GM18519 (cell line): ENCODE measurements at regions not wholly inside any gene's neighbourhood (a gene's known extent, or its start where the extent isn't known, plus 50 kb on each side); places are given as distances from the start of the nearest gene placed in this dataset.
A peak's percentile ranks its signal among the peaks of the same experiment; 100 is the strongest.

ENCODE experiments used
- ATAC-seq: cut with Tn5 transposase; IDR thresholded peaks from one replicate; pipeline ENCODE4 v1.9.1; 2021; ENCODE audit warnings: mild to moderate bottlenecking, moderate library complexity; ENCODE audit not compliant: unreplicated experiment, low FRiP score

GRCh38 chr4:156265407-156265806 lies 311.7 kb upstream of the CTSO start:
- no peak for ATAC-seq

GRCh38 chr4:156261230-156261629 lies 307.6 kb upstream of the CTSO start:
- no peak for ATAC-seq

DNA sequence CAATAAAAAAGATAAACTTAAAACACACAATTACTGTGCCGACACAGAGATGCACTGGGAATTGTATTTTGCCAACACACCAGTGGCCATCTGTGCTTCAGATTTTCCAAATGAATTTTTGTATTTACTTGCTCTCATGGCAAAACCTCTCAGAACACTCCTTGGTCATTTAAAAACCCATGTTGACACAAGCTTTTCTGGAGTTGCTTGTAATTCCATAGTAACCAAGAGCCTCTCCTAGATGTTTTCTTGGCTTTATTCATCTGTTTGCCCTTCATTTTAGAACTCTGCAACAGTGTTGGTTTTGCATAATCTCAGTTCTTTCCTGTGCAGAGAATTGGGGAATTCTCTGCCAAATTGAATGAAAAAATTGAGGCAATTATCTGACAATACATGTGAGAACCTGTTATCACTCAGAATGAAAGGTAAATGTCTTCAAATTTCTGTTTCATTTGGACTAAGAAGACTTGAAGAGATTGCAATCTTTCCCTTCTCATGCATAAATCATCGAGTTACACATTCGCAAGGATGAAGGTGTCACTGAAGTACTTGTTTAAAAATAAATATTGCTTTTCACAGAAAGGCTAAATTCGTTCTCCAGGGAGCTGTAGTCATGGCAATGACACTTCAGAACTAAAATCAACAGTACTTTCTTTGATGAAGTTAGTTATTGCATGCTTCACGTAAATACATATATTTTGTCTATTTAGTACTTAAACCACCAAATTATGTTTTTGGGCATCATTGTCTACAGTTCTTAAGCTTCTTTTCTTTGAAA lies 301.8 kb upstream of the CTSO start:
- no peak for ATAC-seq

DNA sequence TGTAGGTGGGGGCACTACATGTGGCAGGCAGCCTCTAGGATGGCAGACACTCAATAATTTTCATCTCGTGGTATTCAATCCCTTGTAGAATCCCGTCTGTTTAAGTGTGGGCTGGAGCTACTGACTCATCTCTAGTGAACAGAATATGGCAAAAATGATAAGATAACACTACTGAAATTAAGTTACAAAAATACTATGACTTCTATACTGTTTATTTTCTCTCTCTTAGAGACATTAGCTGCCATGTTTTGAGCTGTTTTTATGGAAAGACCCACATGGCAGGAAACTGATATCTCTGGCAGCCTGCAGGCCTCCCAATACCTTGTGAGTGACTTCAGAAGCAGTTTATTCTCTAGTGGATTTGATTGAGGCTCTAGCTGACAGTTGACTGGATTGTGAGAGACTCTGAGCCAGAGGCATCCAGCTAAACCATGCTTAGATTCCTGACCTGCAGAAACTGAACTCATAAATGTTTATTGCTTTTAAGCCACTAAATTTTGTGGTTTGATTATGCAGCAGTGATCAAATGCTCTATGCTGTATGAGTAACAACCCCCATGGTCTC lies 298.8 kb upstream of the CTSO start:
- no peak for ATAC-seq

DNA sequence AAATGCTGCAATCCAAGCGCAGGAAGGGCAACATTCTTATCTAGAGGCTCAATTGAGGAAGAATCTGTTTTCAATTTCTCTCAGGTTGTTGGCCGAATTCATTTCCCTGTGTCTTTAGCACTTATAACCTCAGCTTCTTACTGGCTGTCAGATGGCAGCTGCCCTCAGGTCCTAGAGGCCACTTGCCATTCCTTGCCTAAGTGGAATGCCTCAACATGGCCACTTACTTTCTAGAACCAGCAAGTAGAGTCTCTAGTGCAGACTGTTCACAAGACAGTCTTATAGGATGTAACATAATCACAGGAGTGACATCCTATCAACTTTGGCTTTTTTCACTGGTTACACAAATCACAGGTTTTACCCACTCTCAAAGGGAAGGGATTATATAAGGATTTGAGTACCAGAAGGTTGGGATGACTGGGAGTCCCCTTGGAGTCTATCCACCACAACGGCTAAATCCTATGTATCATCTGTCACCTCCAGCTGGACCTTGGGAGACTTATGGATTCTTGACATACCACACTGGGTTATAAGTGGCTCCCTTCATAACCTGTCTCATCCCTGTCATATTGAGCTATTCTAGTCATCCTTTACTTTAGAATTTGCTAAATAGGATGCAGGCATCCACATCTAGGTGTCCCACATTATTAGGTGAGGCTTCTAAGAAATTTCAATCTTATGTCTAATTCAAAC lies 297.9 kb upstream of the CTSO start:
- no peak for ATAC-seq

- no peak for ATAC-seq
Measured at GRCh38 chr4:156248917-156249316, 295.3 kb upstream of the CTSO start.

DNA sequence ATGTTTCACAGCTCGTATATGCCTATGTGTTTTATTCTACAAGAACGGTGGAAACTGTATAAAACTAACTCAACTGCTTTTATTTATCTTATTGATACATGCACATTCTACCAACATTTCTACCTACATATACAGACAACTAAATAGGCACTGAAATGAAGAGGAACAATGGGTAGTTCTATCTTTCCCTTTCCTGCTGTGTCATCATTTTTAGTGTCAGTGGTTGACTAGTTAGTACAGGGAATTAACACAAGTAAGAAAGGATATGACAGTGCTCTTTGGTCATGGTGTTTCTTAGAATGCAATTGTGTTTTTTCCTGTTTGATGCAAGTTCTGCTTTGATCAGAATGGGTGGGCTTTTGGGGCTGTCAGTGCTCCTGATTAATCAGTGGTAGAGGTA lies 293.8 kb upstream of the CTSO start:
- no peak for ATAC-seq

DNA sequence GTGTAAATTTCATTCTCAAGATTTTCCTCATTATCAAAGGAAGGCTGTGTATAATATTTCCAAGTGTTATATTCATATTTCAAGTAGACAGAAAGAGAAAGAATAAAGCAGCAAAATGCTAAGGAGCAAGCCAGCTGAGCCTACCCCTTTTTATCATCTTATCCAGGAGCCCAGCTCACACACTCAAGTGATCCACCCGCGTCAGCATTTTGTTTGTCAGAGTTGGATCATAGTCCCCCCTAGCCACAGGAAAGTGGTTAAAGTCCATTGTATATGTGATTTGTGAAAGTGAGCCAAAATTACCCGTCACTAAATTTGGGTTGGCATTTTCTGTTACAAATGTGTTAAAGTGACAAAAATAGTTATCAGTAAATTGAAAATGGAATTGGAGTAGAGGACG lies 289.3 kb upstream of the CTSO start:
- ATAC-seq: no peak

GRCh38 chr4:156242390-156242789 lies 288.7 kb upstream of the CTSO start:
- ATAC-seq: no peak

- ATAC-seq: no peak
Measured at GRCh38 chr4:156241896-156242295, 288.2 kb upstream of the CTSO start.

- no peak for ATAC-seq
Measured at GRCh38 chr4:156238171-156238570, 284.5 kb upstream of the CTSO start.

GRCh38 chr4:156237231-156237630 lies 283.6 kb upstream of the CTSO start:
- no peak for ATAC-seq

- no peak for ATAC-seq
Measured at GRCh38 chr4:156230176-156230575, 276.5 kb upstream of the CTSO start.

GRCh38 chr4:156228676-156229075 lies 275.0 kb upstream of the CTSO start:
- ATAC-seq: no peak

DNA sequence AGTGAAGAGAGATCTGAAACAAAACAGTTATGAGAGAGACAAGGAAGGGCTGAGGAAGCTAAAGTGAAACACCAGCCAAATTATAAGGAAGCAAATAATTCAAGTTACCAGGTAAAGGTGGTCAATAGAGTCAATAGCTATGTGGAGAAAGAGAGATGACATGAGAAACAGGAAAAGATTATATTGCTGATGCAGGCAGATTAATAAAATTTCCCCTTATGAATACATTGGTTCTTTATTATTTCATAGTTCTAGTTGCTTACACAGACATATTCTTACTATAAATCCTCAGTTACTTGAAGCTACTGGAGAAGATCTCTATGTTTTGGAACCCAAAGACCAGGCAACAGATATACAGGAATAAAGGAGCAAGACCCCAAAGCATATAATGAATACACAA lies 273.7 kb upstream of the CTSO start:
- no peak for ATAC-seq

DNA sequence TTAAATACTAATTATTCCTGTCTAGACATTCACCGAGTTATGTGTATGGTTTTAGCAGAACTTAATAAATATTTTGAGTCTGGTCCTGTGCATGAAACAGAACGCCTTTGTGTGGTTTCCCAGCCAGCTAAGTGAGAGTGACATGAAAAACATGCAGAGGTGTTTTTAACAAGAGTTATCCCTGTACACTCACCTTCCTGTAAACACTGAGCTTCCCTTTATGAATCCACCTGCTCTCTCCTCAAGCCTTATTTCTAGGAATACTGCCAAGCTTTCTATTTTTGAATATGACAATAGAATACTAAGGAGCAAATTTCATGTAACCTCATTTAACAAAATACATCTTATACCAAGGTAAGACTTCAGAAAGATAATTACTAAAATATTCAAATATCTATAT lies 270.3 kb upstream of the CTSO start:
- ATAC-seq: no peak

- no peak for ATAC-seq
Measured at GRCh38 chr4:156217236-156217635, 263.6 kb upstream of the CTSO start.

- ATAC-seq: peak; percentile 100
Measured at GRCh38 chr4:156201050-156201449, 247.4 kb upstream of the CTSO start.

- no peak for ATAC-seq
Measured at GRCh38 chr4:156198511-156198910, 244.8 kb upstream of the CTSO start.

DNA sequence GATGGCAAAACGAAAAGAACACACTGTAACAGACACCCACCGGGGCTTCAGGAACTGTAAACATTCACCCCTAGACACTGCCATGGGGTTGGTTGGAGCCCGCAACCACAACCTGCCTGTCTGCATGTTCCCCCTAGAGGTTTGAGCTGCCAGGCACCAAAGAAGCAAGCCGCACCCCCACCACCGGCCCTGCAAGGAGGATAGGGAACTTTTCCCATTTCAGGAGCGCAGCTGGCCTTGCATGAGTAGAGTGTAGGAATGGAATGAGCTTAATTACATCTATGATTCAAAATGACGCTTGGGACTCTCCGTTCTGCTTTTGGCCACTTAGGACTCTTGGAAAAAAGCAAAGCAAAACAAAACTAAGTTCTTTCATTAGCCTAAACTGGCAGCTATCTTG lies 243.6 kb upstream of the CTSO start:
- no peak for ATAC-seq

GRCh38 chr4:156196722-156197121 lies 243.1 kb upstream of the CTSO start:
- ATAC-seq: no peak

GRCh38 chr4:156195914-156196313 lies 242.2 kb upstream of the CTSO start:
- peak; percentile 99 for ATAC-seq
